ENCODE measurements at regions not wholly inside any gene's neighbourhood (a gene's known extent, or its start where the extent isn't known, plus 50 kb on each side); places are given as distances from the start of the nearest gene placed in this dataset.

- peaks cover 7% of the 10 kb centered on the region for H3K9me3 ChIP-seq (ENCODE audit: insufficient read depth, low read depth, low read length)
- DNase-seq (ENCODE audit: low read depth) (no peak), FAIRE-seq (no peak)
Measured at GRCh38 chr13:112187527-112188297, 120.8 kb downstream of the SOX1 start.

GRCh38 chr13:112188298-112188610 lies 121.3 kb downstream of the SOX1 start:
- H3K9ac ChIP-seq (ENCODE audit: low read length): no peak overlapping the region
- no peaks in the 10 kb centered on the region for H3K27me3 ChIP-seq (ENCODE audit: insufficient read depth, low read length)
- FAIRE-seq (no peak), DNase-seq (ENCODE audit: low read depth) (no peak)
- no peaks in the 10 kb centered on the region for H3K4me1 ChIP-seq (ENCODE audit: insufficient read depth, low read length)
- peaks cover 7% of the 10 kb centered on the region for H3K9me3 ChIP-seq (ENCODE audit: insufficient read depth, low read depth, low read length)
- no peak for TF ChIP-seq CTCF (IDR thresholded peaks at IDR 0.05; ENCODE audit: insufficient read depth, low read depth, low read length)
- TF ChIP-seq EZH2 (IDR thresholded peaks at IDR 0.05; ENCODE audit: insufficient read depth, low read length): no peak
- no peaks in the 10 kb centered on the region for H3K4me1 Mint-ChIP-seq (ENCODE audit: low read depth, unreplicated experiment)
- no peak overlapping the region for H2AFZ ChIP-seq (ENCODE audit: low read depth, low read length)
- peaks cover 58% of the 10 kb centered on the region for H3K27me3 Mint-ChIP-seq (ENCODE audit: low read depth, unreplicated experiment)
- H3K27ac Mint-ChIP-seq (ENCODE audit: unreplicated experiment): no peak overlapping the region
- H4K20me1 ChIP-seq (ENCODE audit: insufficient read depth, low read length): no peaks in the 10 kb centered on the region
- no peaks in the 10 kb centered on the region for H3K79me2 ChIP-seq (ENCODE audit: insufficient read depth, low read length)
- H3K4me3 ChIP-seq (ENCODE audit: insufficient read depth, low read depth, low read length): no peak overlapping the region
- no peak overlapping the region for H3K4me3 Mint-ChIP-seq (ENCODE audit: unreplicated experiment)
- H3K9me3 Mint-ChIP-seq (ENCODE audit: unreplicated experiment): peaks cover 21% of the 10 kb centered on the region
- H3K36me3 ChIP-seq (ENCODE audit: insufficient read depth, low read length): no peaks in the 10 kb centered on the region
- no peak overlapping the region for H3K4me2 ChIP-seq (ENCODE audit: low read length)
- peaks cover 1% of the 10 kb centered on the region for H3K36me3 Mint-ChIP-seq (ENCODE audit: low read depth, unreplicated experiment)
- H3K27ac ChIP-seq (ENCODE audit: low read depth, low read length): no peak overlapping the region

More at GRCh38 chr13:112187527-112188297, 120.8 kb downstream of the SOX1 start:
- Mint-ChIP-seq H3K4me1 (ENCODE audit: low read depth, unreplicated experiment) (no peaks in the 10 kb centered on the region), H3K27ac (ENCODE audit: unreplicated experiment) (no peak overlapping the region), H3K27me3 (ENCODE audit: low read depth, unreplicated experiment) (peaks cover 55% of the 10 kb centered on the region), H3K4me3 (ENCODE audit: unreplicated experiment) (no peak overlapping the region), H3K36me3 (ENCODE audit: low read depth, unreplicated experiment) (peaks cover 1% of the 10 kb centered on the region), H3K9me3 (ENCODE audit: unreplicated experiment) (peaks cover 18% of the 10 kb centered on the region)
- H3K4me2 ChIP-seq (ENCODE audit: low read length): no peak overlapping the region
- no peaks in the 10 kb centered on the region for H3K27me3 ChIP-seq (ENCODE audit: insufficient read depth, low read length)
- no peaks in the 10 kb centered on the region for H3K36me3 ChIP-seq (ENCODE audit: insufficient read depth, low read length)
- H2AFZ ChIP-seq (ENCODE audit: low read depth, low read length): no peak overlapping the region
- TF ChIP-seq CTCF (IDR thresholded peaks at IDR 0.05; ENCODE audit: insufficient read depth, low read depth, low read length) (no peak), EZH2 (IDR thresholded peaks at IDR 0.05; ENCODE audit: insufficient read depth, low read length) (no peak)
- no peaks in the 10 kb centered on the region for H3K4me1 ChIP-seq (ENCODE audit: insufficient read depth, low read length)
- H3K79me2 ChIP-seq (ENCODE audit: insufficient read depth, low read length): no peaks in the 10 kb centered on the region
- no peak overlapping the region for H3K4me3 ChIP-seq (ENCODE audit: insufficient read depth, low read depth, low read length)
- no peaks in the 10 kb centered on the region for H4K20me1 ChIP-seq (ENCODE audit: insufficient read depth, low read length)
- no peak overlapping the region for H3K27ac ChIP-seq (ENCODE audit: low read depth, low read length)
- H3K9ac ChIP-seq (ENCODE audit: low read length): no peak overlapping the region

DNA sequence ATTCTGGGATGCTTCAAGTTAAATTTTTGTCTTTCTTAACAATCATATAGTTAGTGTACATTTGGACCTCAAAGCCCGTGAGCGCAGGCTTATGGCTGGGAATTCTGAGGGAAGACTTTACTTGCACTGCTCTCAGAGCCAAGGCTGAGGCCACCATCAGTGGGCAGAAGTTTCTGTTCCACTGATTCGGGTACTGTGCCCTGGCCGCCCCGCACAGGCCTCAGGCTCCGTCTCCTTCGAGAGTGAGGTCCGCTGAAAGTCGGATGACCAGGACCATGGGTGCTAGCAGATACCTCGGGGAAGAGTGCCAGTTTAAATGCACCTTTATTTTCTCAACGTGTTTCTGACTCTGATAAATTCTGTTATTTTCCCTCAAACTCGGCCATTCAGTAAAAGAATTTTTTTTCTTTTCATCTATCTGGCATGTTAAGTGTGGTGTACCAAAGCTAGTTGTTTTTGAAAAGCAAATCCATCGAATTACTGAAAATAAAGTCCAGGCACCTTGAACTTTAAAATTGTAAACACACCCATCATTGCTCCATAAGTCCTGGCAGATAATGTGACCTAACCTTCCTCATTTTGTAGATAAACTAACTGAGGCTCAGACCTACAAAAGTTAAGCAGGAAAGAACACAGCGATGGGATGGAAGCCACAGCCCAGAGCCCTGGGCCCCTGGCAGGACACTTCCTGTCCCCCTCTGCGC lies 126.7 kb downstream of the SOX1 start:
- Histone ChIP-seq H3K4me2 (ENCODE audit: low read length) (no peak overlapping the region), H3K4me1 (ENCODE audit: insufficient read depth, low read length) (no peaks in the 10 kb centered on the region), H3K9ac (ENCODE audit: low read length) (no peak overlapping the region), H2AFZ (ENCODE audit: low read depth, low read length) (no peak overlapping the region), H4K20me1 (ENCODE audit: insufficient read depth, low read length) (no peaks in the 10 kb centered on the region), H3K4me3 (ENCODE audit: insufficient read depth, low read depth, low read length) (no peak overlapping the region), H3K27ac (ENCODE audit: low read depth, low read length) (no peak overlapping the region), H3K36me3 (ENCODE audit: insufficient read depth, low read length) (no peaks in the 10 kb centered on the region), H3K9me3 (ENCODE audit: insufficient read depth, low read depth, low read length) (no peaks in the 10 kb centered on the region), H3K79me2 (ENCODE audit: insufficient read depth, low read length) (no peaks in the 10 kb centered on the region), H3K27me3 (ENCODE audit: insufficient read depth, low read length) (no peaks in the 10 kb centered on the region)
- TF ChIP-seq CTCF (IDR thresholded peaks at IDR 0.05; ENCODE audit: insufficient read depth, low read depth, low read length) (no peak), EZH2 (IDR thresholded peaks at IDR 0.05; ENCODE audit: insufficient read depth, low read length) (no peak)
- no peaks in the 10 kb centered on the region for H3K4me1 Mint-ChIP-seq (ENCODE audit: low read depth, unreplicated experiment)
- H3K4me3 Mint-ChIP-seq (ENCODE audit: unreplicated experiment): no peak overlapping the region
- no peak for DNase-seq (ENCODE audit: low read depth)
- H3K36me3 Mint-ChIP-seq (ENCODE audit: low read depth, unreplicated experiment): no peaks in the 10 kb centered on the region
- H3K27ac Mint-ChIP-seq (ENCODE audit: unreplicated experiment): no peak overlapping the region
- peaks cover 18% of the 10 kb centered on the region for H3K9me3 Mint-ChIP-seq (ENCODE audit: unreplicated experiment)
- FAIRE-seq: no peak
- H3K27me3 Mint-ChIP-seq (ENCODE audit: low read depth, unreplicated experiment): peaks cover 55% of the 10 kb centered on the region

Data from astrocyte (in vitro differentiated cells and primary cell).